Epithelial cell of proximal tubule (primary cell): ENCODE measurements at regions not wholly inside any gene's neighbourhood (a gene's known extent, or its start where the extent isn't known, plus 50 kb on each side); places are given as distances from the start of the nearest gene placed in this dataset.
"Not testable (repeated sequence)": the region's sequence is repeated elsewhere in the genome, so short reads cannot be mapped to it uniquely, and the experiment has no call there.

Experiments used
- DNase-seq: peaks from one replicate; pipeline ENCODE4 v3.0.0-alpha.2; 2011; ENCODE audit warnings: low read depth
- H3K4me3 ChIP-seq: 2 replicates; pipeline ENCODE4 v1.5.1; 2011; ENCODE audit warnings: low read depth, mild to moderate bottlenecking, low read length
- CTCF ChIP-seq: conservative IDR thresholded peaks from 2 replicates; pipeline ENCODE4 v1.5.1; 2012; ENCODE audit warnings: low read depth, mild to moderate bottlenecking, low read length

- H3K4me3 ChIP-seq, result no peak overlapping the region
- DNase-seq, result no peak
- TF ChIP-seq CTCF, result no peak
These were observed 63.9 kb upstream of the MCHR2 start for GRCh38 chr6:100057941-100058340.

- TF ChIP-seq CTCF, result no peak
- H3K4me3 ChIP-seq, result no peak overlapping the region
- DNase-seq, result no peak
These were observed 56.5 kb upstream of the MCHR2 start for GRCh38 chr6:100050550-100050949.

- DNase-seq, H3K4me3 ChIP-seq: not testable (repeated sequence)
These were observed 49.9 kb upstream of the MCHR2 start for GRCh38 chr6:100043961-100044360.
